DND-41 (cell line): ENCODE measurements at regions not wholly inside any gene's neighbourhood (a gene's known extent, or its start where the extent isn't known, plus 50 kb on each side); places are given as distances from the start of the nearest gene placed in this dataset.

Source experiments
- ATAC-seq: fragments of 200-7000 bp; cut with Tn5 transposase; 3 replicates; pipeline ENCODE4 v1.9.1; 2021; ENCODE audit warnings: low read depth; ENCODE audit not compliant: insufficient read depth
- DNase-seq: peaks from one replicate; pipeline ENCODE4 v3.0.0-alpha.2; 2020
- H2AFZ ChIP-seq: 2 replicates; pipeline ENCODE4 v1.6.0; 2012; ENCODE audit warnings: low read depth, low read length
- H3K27ac ChIP-seq: 2 replicates; pipeline ENCODE4 v1.5.1; 2012; ENCODE audit warnings: low read length, inconsistent platforms
- H3K27me3 ChIP-seq: fragments of 200-600 bp; sonication (generic); 2 replicates; pipeline ENCODE4 v1.6.0; 2012; ENCODE audit warnings: low read length, mild to moderate bottlenecking, inconsistent platforms; ENCODE audit not compliant: insufficient read depth, poor library complexity
- H3K36me3 ChIP-seq: 2 replicates; pipeline ENCODE4 v1.5.1; 2012; ENCODE audit warnings: low read length, inconsistent platforms; ENCODE audit not compliant: insufficient read depth
- H3K4me1 ChIP-seq: 2 replicates; pipeline ENCODE4 v1.5.1; 2012; ENCODE audit warnings: mild to moderate bottlenecking, low read length; ENCODE audit not compliant: insufficient read depth
- H3K4me2 ChIP-seq: 2 replicates; pipeline ENCODE4 v1.6.0; 2012; ENCODE audit warnings: mild to moderate bottlenecking, moderate library complexity, low read length, inconsistent platforms; ENCODE audit not compliant: insufficient read depth
- H3K4me3 ChIP-seq, 2 experiments: fragments of 200-600 bp in 1 of 2; shearing (Covaris generic) in 1 of 2; 2 replicates each; pipeline ENCODE4 v1.5.1; 2012 to 2016; ENCODE audit warnings: inconsistent platforms in 2 of 2, low read length in 2 of 2, mild to moderate bottlenecking in 2 of 2, low read depth in 1 of 2, moderate library complexity in 1 of 2
- H3K79me2 ChIP-seq: 2 replicates; pipeline ENCODE4 v1.6.0; 2012; ENCODE audit warnings: low read length, inconsistent platforms; ENCODE audit not compliant: insufficient read depth
- H3K9ac ChIP-seq: 2 replicates; pipeline ENCODE4 v1.6.0; 2012; ENCODE audit warnings: low read depth, mild to moderate bottlenecking, inconsistent platforms, low read length, moderate library complexity
- H3K9me3 ChIP-seq: 2 replicates; pipeline ENCODE4 v1.5.1; 2012; ENCODE audit warnings: low read length, moderate library complexity, mild to moderate bottlenecking, inconsistent platforms; ENCODE audit not compliant: insufficient read depth, severe bottlenecking
- H4K20me1 ChIP-seq: 2 replicates; pipeline ENCODE4 v1.6.0; 2012; ENCODE audit warnings: low read length; ENCODE audit not compliant: insufficient read depth
- CTCF ChIP-seq: IDR thresholded peaks from 2 replicates; pipeline ENCODE4 v1.5.1; 2012; ENCODE audit warnings: borderline replicate concordance, low read length, moderate library complexity, mild to moderate bottlenecking; ENCODE audit not compliant: poor library complexity, severe bottlenecking; ENCODE audit errors: extremely low read depth
- EZH2 ChIP-seq: IDR thresholded peaks from 3 replicates; pipeline ENCODE4 v1.6.1; 2012; ENCODE audit warnings: borderline replicate concordance, low read depth, mild to moderate bottlenecking, moderate library complexity, low read length, inconsistent platforms; ENCODE audit not compliant: severe bottlenecking

- H3K9me3 ChIP-seq = no peaks in the 10 kb centered on the region
- no peaks in the 10 kb centered on the region for H3K36me3 ChIP-seq
- TF ChIP-seq CTCF = no peak
- TF ChIP-seq EZH2 = no peak
Measured at GRCh38 chr3:90031121-90031520, 923.7 kb downstream of the EPHA3 start.

DNA sequence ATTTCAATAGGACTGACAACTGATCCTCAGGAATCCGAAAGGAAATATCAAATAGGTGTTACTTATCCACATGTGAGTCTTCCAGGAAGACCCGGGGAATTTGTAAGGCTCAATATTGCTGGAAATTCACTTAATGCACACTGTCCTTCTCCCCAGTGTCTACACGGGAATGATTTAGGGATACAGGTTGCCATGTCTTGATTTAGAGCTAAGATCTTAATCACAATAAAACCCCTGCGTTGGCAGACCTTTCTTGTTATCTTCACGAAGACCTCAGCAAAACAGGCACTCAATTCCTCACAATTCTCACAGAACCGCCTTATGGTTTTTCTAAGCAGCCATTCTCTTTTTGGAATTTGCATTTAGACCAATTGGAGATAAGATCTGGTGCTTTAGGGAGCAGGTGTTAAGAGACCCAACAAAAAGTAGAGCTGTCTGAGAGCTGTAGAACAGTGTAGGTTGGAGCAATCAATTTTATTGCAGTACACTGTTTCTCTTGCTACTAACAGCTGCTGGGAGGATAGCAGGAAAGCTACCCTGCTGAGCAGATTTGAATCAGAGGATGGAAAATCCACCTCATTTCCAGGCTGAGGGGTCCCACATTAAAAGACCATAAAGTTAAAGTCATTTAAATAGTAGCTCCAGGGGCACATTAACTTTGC, 925.7 kb downstream of the EPHA3 start:
- Histone ChIP-seq H3K4me1 (no peaks in the 10 kb centered on the region), H3K27me3 (no peaks in the 10 kb centered on the region), H3K79me2 (no peaks in the 10 kb centered on the region), H3K4me2 (no peak overlapping the region), H3K36me3 (no peaks in the 10 kb centered on the region), H3K9ac (no peak overlapping the region), H3K9me3 (no peaks in the 10 kb centered on the region), H3K4me3 (no peak overlapping the region), H4K20me1 (no peaks in the 10 kb centered on the region), H2AFZ (no peak overlapping the region), H3K27ac (no peak overlapping the region)
- ATAC-seq (peak; percentile 48; the same call in 1 of the 3 replicates), DNase-seq (no peak)
- no peak for TF ChIP-seq EZH2
- no peak for TF ChIP-seq CTCF

More at GRCh38 chr3:90031121-90031520, 923.7 kb downstream of the EPHA3 start:
- Histone ChIP-seq H3K4me3 (no peak overlapping the region), H2AFZ (no peak overlapping the region), H3K4me2 (no peak overlapping the region), H3K27ac (no peak overlapping the region), H3K79me2 (no peaks in the 10 kb centered on the region), H3K27me3 (no peaks in the 10 kb centered on the region), H4K20me1 (no peaks in the 10 kb centered on the region), H3K9ac (no peak overlapping the region), H3K4me1 (no peaks in the 10 kb centered on the region)
- DNase-seq (no peak), ATAC-seq (no peak)

DNA sequence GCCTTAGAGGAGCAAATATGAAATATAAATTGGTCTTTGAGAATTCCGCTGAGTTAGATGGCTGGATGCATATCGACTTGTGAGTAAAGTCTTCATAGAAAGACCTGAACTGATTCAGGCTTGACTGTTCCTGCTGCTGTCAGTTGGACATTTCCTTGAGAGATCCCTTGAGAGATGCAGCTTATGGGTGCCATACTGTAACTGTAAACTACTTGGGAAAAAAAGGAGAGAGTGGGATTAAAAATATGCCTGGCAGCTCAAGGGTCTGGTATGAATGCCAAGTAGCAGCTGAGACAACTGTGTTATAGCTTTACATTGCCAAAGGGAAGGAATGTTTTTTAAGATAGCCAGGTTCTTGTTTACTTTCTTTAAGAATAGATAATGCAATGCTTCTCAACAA, 926.6 kb downstream of the EPHA3 start:
- H3K4me2 ChIP-seq = no peak overlapping the region
- TF ChIP-seq EZH2 (no peak), CTCF (no peak)
- H3K9me3 ChIP-seq = no peaks in the 10 kb centered on the region
- H3K36me3 ChIP-seq = no peaks in the 10 kb centered on the region
- H3K4me3 ChIP-seq = no peak overlapping the region
- ATAC-seq (no peak), DNase-seq (no peak)
- no peaks in the 10 kb centered on the region for H3K79me2 ChIP-seq
- H4K20me1 ChIP-seq = no peaks in the 10 kb centered on the region
- H2AFZ ChIP-seq = no peak overlapping the region
- no peaks in the 10 kb centered on the region for H3K4me1 ChIP-seq
- no peak overlapping the region for H3K9ac ChIP-seq
- no peaks in the 10 kb centered on the region for H3K27me3 ChIP-seq
- no peak overlapping the region for H3K27ac ChIP-seq
